HG02623 (cell line): ENCODE measurements at regions not wholly inside any gene's neighbourhood (a gene's known extent, or its start where the extent isn't known, plus 50 kb on each side); places are given as distances from the start of the nearest gene placed in this dataset.

Source experiments
- ATAC-seq: cut with Tn5 transposase; IDR thresholded peaks from one replicate; pipeline ENCODE4 v1.9.1; 2021; ENCODE audit warnings: moderate library complexity; ENCODE audit not compliant: unreplicated experiment

DNA sequence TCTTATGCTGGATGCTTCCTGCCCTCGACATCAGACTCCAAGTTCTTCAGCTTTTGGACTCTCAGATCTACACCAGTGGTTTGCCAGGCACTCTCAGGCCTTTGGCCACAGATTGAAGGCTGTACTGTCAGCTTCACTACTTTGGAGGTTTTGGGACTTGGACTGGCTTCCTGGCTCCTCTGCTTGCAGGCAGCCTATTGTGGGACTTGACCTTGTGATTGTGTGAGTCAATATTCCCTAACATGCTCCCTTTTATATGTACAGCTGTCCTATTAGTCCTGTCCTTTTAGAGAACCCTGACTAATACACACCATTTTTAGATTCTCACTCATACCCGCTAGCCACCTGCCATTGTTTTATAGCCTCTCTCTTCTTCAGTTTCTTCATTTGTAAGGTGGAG is 382.1 kb upstream of the TSHZ2 start:
- ATAC-seq = no peak

DNA sequence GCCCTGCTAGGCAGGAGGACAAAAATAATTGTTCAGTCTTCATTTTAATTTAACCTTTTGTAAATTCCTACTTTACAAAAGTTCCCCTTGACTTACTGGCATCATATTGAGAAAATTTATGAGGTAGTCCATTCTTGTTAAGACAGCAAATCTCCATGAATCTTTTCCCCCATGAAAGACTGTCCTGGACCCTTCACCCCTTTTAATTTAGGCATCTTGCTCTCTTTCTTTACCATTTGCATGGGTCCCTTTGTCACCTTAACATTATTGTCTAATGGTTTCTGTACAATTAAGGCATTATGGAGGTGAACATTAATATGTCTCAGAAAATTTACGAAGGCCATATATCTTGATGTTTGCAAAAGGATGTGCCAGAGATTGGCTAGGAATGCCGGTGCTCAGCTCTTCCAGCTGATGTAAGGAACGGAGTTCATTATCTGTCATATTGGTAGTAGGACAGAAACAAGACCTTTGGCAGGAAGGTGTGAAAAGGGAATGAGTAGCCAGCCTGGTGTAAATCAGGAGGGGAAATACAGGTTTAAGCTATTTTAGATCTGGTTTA is 382.8 kb upstream of the TSHZ2 start:
- ATAC-seq = no peak

GRCh38 chr20:52586660-52587059 is 385.5 kb upstream of the TSHZ2 start:
- ATAC-seq = no peak

DNA sequence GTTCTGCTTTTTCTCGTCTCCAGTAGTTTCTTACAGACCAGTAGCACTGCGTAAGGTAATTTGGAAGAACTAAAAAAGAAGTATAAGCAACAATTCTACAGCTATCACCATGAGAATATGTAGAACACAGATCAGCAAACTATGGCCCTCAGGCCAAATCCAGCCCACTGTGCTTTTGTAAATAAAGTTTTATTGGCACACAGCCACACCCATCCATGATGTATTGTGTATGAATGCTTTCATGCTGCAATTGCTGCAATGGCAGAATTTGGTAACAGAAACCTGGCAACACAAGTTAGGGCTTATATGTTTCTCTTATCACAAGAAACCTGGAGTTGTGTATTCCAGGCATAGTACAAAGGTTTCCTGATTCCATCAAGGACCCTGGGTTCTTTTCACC is 386.8 kb upstream of the TSHZ2 start:
- no peak for ATAC-seq

DNA sequence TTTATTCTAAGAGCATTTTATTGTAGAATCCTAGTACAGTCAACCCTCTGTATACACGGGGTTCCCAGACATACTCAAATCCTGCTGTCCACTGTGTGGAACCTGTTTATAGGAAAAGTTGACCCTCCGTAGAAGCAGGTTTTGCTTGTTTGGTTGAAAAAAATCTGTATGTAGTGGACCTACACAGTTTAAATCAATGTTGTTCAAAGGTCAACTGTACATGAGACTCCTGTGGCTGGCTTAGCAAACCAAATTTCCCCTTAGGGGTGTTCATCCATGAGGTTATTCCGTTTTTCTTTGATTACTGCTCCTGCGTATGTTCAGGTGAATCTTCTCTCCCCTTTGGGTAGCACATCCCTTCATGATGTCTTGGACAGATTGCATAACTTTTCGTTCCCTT is 387.0 kb upstream of the ZFP64 start:
- no peak for ATAC-seq

DNA sequence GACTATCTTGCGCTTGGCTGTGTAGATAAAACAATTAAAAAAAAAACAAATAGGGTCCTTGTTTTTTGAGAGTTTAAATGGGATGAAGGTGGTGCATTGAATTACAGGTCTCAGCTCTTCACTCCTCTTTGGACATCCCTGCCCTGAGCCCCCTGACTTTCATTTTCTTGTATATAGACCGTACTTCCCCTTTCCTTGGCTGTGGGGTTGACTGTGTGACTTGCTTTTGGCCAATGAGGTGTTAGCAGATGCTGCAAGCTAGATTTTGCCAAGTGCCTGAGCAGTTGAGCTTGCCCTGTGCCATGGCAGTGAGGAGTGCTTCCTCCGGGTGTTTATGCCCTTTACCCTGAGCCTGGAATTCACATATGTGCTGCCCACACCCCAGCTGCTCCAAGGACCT is 386.1 kb upstream of the ZFP64 start:
- no peak for ATAC-seq

DNA sequence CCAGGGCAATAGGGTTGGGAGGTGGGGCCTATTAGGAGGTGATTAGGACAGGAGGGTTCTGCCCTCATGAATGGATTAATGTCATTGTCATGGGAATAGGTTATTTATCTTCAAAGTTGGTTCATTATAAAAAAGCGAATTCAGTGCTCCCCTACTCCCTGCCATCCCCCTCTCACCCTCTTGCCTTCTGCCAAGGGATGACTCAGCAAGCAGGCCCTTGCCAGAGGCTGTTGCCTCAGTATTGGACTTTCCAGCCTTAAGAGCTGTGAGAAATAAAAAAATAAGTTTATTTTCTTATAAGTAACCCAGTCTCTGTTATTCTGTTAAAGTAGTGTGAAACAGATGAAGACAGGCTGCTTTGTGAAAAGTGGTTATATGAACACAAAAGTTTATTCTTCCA is 381.1 kb upstream of the ZFP64 start:
- ATAC-seq = no peak

- no peak for ATAC-seq
These were observed 377.6 kb upstream of the ZFP64 start for GRCh38 chr20:52569201-52569600.

DNA sequence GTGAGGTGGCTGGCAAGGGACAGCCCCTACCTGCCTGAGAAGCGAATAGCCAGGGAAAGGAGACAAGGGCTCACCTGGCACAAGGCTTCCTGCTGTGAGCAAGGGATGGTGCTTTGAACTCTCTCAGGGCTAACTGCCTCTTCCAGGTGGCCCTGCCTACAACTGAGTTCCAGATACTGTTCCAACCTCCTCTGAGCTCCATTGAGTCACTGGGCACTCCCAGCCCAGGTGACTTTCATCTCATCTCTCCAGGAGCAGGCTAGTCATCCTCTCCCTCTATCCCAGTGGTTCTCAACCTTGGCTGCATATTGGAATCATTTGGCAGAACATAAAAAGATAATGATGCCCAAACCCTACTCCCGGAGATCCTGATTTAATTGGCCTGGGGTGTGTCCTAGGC is 374.0 kb upstream of the ZFP64 start:
- no peak for ATAC-seq

GRCh38 chr20:52564594-52564993 is 373.0 kb upstream of the ZFP64 start:
- no peak for ATAC-seq

DNA sequence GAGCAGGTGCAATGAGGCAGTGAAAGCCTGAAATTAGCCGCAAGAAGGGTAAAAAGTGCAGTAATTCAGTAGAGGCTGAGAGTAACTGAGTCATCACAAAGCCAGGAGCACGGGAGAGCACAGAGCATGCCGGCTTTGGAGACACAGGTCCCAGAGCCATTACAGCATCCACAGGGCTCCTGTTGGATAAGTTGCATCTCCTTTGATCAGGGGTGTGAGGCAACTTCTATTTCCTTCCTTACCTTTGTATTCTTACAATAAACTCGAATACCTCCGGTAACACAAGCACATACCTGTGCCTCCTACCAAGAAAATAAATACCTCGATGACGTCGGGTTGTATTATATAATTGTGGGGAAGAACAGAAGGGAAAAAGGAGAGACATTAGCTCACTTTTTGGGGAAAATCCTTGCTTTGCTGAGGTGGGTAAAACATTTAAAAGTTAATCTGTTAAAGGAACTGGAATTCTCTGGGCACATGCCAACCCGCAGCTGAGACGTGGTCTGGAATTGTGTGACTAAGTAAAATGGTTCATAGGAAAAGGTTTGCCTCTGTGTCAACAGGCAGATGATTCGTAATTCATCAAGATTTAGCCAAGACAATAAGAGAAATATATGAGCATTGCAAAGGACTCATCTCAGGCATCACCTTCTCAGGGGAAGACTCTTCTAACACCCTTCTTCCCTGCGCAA is 360.7 kb upstream of the ZFP64 start:
- ATAC-seq = no peak

GRCh38 chr20:52542131-52542530 is 350.6 kb upstream of the ZFP64 start:
- no peak for ATAC-seq

GRCh38 chr20:52540509-52540908 is 348.9 kb upstream of the ZFP64 start:
- no peak for ATAC-seq

DNA sequence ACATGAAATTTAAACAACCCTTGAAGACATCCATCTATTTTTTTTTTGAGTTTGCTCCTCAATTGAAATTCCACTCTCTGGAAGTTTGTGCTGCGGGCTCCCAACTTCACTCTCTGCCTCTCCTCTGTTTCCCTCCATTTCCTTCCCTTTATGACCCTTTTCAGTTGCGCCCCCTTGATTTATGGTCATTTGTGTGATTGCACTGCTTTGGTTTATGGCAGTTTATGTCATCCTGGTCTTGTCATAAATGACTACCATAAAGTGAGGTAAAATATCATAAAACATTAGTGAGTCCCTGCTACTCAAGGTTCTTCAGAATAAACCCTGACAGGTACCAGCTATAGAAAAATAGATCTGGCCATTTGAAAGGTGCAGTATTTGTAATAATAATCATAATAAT is 348.3 kb upstream of the ZFP64 start:
- ATAC-seq = no peak

- no peak for ATAC-seq
These were observed 345.3 kb upstream of the ZFP64 start for GRCh38 chr20:52536841-52537400.

- no peak for ATAC-seq
These were observed 344.5 kb upstream of the ZFP64 start for GRCh38 chr20:52536040-52536439.

DNA sequence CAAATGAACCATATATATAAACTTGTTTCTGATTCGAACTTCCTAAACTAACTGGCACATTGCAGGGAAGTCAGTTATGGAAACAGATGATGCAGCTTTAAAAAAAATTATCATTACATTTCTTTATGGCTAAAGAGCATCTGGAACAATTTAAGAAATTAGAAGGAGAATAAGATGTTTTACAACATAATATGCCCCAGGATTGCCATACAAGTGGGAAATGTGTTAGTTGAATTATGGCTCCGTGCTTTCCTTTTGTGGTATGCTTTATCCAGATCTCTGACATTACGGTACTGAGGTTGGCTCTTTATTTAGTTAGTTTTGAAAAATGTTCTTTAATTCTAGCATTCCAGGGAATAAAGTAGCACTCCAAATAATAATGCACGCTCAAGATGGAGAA is 343.0 kb upstream of the ZFP64 start:
- ATAC-seq = no peak

DNA sequence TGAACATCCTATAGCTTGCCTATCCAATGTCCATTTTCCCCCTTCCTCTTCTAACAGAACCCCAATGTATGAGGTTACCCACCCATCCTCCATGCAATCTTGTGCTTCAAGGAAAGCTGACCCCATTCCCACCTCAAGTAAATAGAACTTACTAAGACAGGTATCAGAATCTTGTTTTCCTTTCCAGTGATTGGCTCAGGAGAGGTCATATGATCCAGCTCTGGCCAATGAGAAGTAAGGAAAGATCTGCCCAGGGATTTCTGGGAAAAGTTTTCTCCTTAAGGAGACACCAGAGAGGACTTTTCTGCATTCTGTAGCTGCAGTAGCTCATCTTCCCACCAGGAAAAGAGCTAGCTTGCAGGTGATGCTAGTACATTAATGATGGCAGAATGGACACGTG is 341.8 kb upstream of the ZFP64 start:
- no peak for ATAC-seq

- ATAC-seq = no peak
These were observed 341.1 kb upstream of the ZFP64 start for GRCh38 chr20:52532674-52533073.

- no peak for ATAC-seq
These were observed 339.0 kb upstream of the ZFP64 start for GRCh38 chr20:52530571-52530970.

DNA sequence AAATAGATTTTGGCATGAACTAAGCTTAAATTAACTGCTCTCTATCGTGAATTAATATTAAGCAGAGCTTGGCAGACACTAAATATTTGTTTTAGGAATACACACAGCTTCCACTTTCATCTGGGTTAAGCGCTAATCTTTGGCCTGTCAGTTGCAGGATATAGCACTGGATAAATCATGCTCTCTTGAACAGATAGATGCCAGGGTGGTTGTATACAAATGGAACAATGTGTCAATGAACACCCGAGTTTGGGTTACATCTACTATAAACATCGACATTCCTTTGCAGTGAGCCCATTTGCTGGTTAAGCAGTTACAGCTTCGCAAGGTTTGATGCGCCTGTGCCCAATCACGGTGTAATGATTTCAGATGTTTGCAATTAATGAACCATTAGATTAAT is 338.2 kb upstream of the ZFP64 start:
- ATAC-seq = no peak

GRCh38 chr20:52524861-52525260 is 333.3 kb upstream of the ZFP64 start:
- no peak for ATAC-seq

DNA sequence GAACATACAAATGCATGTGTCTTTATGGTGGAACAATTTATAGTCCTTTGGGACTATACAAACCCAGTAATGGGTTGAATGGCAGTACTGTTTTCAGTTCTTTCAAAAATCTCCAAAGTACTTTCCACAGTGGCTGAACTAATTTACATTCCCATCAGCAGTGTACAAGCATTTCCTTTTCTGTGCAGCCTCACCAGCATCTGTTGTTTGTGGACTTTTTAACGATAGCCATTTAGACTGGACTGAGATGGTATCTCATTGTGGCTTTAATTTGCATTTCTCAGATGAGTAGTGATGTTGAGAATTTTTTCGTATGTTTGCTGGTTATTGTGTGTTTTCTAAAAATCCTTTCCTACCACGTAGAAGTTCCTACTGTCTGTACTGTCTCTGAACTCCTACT is 327.2 kb upstream of the ZFP64 start:
- ATAC-seq = no peak
